ENCODE measurements at regions not wholly inside any gene's neighbourhood (a gene's known extent, or its start where the extent isn't known, plus 50 kb on each side); places are given as distances from the start of the nearest gene placed in this dataset.

DNA sequence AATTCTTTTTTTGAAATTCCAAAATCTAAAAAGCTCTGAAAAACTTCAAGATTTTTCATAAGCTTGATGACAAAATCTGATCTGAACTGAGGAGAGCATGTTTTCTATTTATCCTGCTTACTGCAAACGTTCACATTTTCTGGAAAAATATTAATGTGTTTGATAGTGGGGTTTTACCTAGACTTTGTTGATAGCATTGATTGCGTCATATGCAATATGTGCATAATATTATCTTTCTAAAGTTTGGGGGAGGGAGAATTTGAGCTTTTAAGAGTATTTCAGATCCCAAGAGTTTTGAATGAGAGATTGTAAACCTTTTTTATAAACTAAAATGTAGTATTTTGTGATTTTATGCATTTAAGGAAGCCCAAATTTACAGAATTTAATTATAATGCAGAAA is 62.8 kb upstream of the CDH6 start:
- no peaks in the 10 kb centered on the region for H3K4me1 ChIP-seq (ENCODE audit: insufficient read depth, low read length)
- TF ChIP-seq CTCF (IDR thresholded peaks at IDR 0.05; ENCODE audit: extremely low read depth, low read depth, low read length) = no peak
- no peak overlapping the region for H3K4me2 ChIP-seq (ENCODE audit: insufficient read depth, low read length)
- no peak overlapping the region for H3K27ac ChIP-seq (ENCODE audit: low read depth, low read length)
- H3K79me2 ChIP-seq (ENCODE audit: insufficient read depth, low read length) = no peaks in the 10 kb centered on the region
- H4K20me1 ChIP-seq (ENCODE audit: insufficient read depth, low read length) = no peaks in the 10 kb centered on the region
- no peak overlapping the region for H3K4me3 ChIP-seq (ENCODE audit: insufficient read depth, low read length)
- H3K27me3 ChIP-seq (ENCODE audit: insufficient read depth, low read length) = no peaks in the 10 kb centered on the region
- no peaks in the 10 kb centered on the region for H3K36me3 ChIP-seq (ENCODE audit: insufficient read depth, low read length)
- H3K9me3 ChIP-seq (ENCODE audit: low read depth, low read length) = no peaks in the 10 kb centered on the region
- H2AFZ ChIP-seq (ENCODE audit: low read length) = no peak overlapping the region
- no peak for DNase-seq (ENCODE audit: insufficient read length, low spot score, missing footprints)

GRCh38 chr5:31124651-31125305 is 68.7 kb upstream of the CDH6 start:
- H3K27me3 ChIP-seq (ENCODE audit: insufficient read depth, low read length) = no peaks in the 10 kb centered on the region
- no peak overlapping the region for H3K4me3 ChIP-seq (ENCODE audit: insufficient read depth, low read length)
- no peaks in the 10 kb centered on the region for H3K36me3 ChIP-seq (ENCODE audit: insufficient read depth, low read length)
- H3K4me2 ChIP-seq (ENCODE audit: insufficient read depth, low read length) = no peak overlapping the region
- no peaks in the 10 kb centered on the region for H3K4me1 ChIP-seq (ENCODE audit: insufficient read depth, low read length)
- no peak for TF ChIP-seq CTCF (IDR thresholded peaks at IDR 0.05; ENCODE audit: extremely low read depth, low read depth, low read length)
- H2AFZ ChIP-seq (ENCODE audit: low read length) = no peak overlapping the region
- no peak overlapping the region for H3K27ac ChIP-seq (ENCODE audit: low read depth, low read length)
- H3K79me2 ChIP-seq (ENCODE audit: insufficient read depth, low read length) = no peaks in the 10 kb centered on the region
- no peaks in the 10 kb centered on the region for H3K9me3 ChIP-seq (ENCODE audit: low read depth, low read length)
- H4K20me1 ChIP-seq (ENCODE audit: insufficient read depth, low read length) = no peaks in the 10 kb centered on the region
- DNase-seq (ENCODE audit: insufficient read length, low spot score, missing footprints) = no peak

GRCh38 chr5:31124026-31124425 is 69.5 kb upstream of the CDH6 start:
- no peak overlapping the region for H3K4me3 ChIP-seq (ENCODE audit: insufficient read depth, low read length)
- H3K4me2 ChIP-seq (ENCODE audit: insufficient read depth, low read length) = no peak overlapping the region
- no peaks in the 10 kb centered on the region for H3K36me3 ChIP-seq (ENCODE audit: insufficient read depth, low read length)
- H2AFZ ChIP-seq (ENCODE audit: low read length) = no peak overlapping the region
- no peak for DNase-seq (ENCODE audit: insufficient read length, low spot score, missing footprints)
- H3K27me3 ChIP-seq (ENCODE audit: insufficient read depth, low read length) = no peaks in the 10 kb centered on the region
- no peaks in the 10 kb centered on the region for H3K79me2 ChIP-seq (ENCODE audit: insufficient read depth, low read length)
- H3K27ac ChIP-seq (ENCODE audit: low read depth, low read length) = no peak overlapping the region
- H3K4me1 ChIP-seq (ENCODE audit: insufficient read depth, low read length) = no peaks in the 10 kb centered on the region
- H4K20me1 ChIP-seq (ENCODE audit: insufficient read depth, low read length) = no peaks in the 10 kb centered on the region
- no peak for TF ChIP-seq CTCF (IDR thresholded peaks at IDR 0.05; ENCODE audit: extremely low read depth, low read depth, low read length)
- no peaks in the 10 kb centered on the region for H3K9me3 ChIP-seq (ENCODE audit: low read depth, low read length)

DNA sequence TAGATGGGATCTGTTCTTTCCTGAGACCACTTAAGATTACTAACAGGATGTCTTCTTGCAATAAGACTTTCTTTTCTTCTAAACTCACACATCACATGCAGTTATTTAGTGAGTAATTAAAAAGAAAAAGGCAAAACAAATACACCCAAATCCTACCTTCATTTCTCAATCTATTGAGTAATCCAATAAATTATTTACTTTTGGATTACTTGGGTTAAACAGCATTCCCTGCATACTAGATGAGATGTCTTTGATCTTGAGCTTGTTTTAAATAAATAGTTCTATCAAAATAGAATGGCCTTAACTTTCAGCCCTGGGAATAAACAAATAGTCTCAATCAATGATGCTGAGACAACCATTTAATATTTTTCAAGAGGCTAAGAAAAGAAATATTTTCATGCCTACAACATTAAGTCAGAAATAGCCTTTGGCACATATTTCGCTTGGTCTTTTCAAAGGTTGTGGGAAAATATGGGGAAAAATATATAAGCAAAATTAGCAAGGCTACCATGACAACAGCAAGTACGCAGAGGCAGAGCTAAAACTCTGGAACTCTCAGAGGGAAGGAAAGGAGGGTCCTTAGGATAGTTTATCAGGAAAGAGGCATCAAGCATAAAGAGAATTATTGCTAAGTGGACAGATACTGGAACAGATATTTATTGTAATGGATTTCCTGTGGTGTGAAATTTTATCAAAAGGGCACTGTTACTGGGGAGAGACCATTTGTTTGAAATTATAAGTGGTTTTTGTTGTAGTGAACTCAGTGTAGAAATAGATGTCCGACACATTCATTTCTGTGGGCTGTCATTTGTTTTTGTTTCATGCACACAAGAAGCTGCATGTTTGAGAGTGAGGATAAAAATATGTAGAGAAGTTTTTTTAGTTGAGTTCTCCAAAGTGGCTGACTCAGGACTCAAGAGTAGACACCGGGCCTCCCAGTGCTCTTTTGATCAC is 70.2 kb upstream of the CDH6 start:
- Histone ChIP-seq H4K20me1 (ENCODE audit: insufficient read depth, low read length) (no peaks in the 10 kb centered on the region), H3K9me3 (ENCODE audit: low read depth, low read length) (no peaks in the 10 kb centered on the region), H3K4me2 (ENCODE audit: insufficient read depth, low read length) (no peak overlapping the region), H3K36me3 (ENCODE audit: insufficient read depth, low read length) (no peaks in the 10 kb centered on the region), H3K4me1 (ENCODE audit: insufficient read depth, low read length) (no peaks in the 10 kb centered on the region), H3K27me3 (ENCODE audit: insufficient read depth, low read length) (no peaks in the 10 kb centered on the region), H3K27ac (ENCODE audit: low read depth, low read length) (no peak overlapping the region), H2AFZ (ENCODE audit: low read length) (no peak overlapping the region), H3K4me3 (ENCODE audit: insufficient read depth, low read length) (no peak overlapping the region), H3K79me2 (ENCODE audit: insufficient read depth, low read length) (no peaks in the 10 kb centered on the region)
- TF ChIP-seq CTCF (IDR thresholded peaks at IDR 0.05; ENCODE audit: extremely low read depth, low read depth, low read length) = no peak
- DNase-seq (ENCODE audit: insufficient read length, low spot score, missing footprints) = no peak

All from osteoblast (primary cell).